Skeletal muscle satellite cell (primary cell): ENCODE measurements at regions not wholly inside any gene's neighbourhood (a gene's known extent, or its start where the extent isn't known, plus 50 kb on each side); places are given as distances from the start of the nearest gene placed in this dataset.

Experiments
- H3K27me3 ChIP-seq: 2 replicates; pipeline ENCODE4 v1.7.0; 2013; ENCODE audit warnings: low read length; ENCODE audit not compliant: control insufficient read depth, insufficient read depth
- H3K36me3 ChIP-seq: 2 replicates; pipeline ENCODE4 v1.7.0; 2013; ENCODE audit warnings: mild to moderate bottlenecking, control low read depth, low read length; ENCODE audit not compliant: insufficient read depth
- H3K4me1 ChIP-seq: 2 replicates; pipeline ENCODE4 v1.7.0; 2013; ENCODE audit warnings: low read length; ENCODE audit not compliant: control insufficient read depth, insufficient read depth
- H3K4me2 ChIP-seq: 2 replicates; pipeline ENCODE4 v1.7.0; 2013; ENCODE audit warnings: mild to moderate bottlenecking, low read length
- H3K4me3 ChIP-seq: 2 replicates; pipeline ENCODE4 v1.7.0; 2013; ENCODE audit warnings: low read length
- H3K9ac ChIP-seq: 2 replicates; pipeline ENCODE4 v1.7.0; 2013; ENCODE audit warnings: mild to moderate bottlenecking, low read depth, low read length, moderate library complexity
- H3K9me3 ChIP-seq: replicated peaks from 2 replicates; pipeline ENCODE4 v1.7.0; 2013; ENCODE audit warnings: mild to moderate bottlenecking, control low read depth, low read length

DNA sequence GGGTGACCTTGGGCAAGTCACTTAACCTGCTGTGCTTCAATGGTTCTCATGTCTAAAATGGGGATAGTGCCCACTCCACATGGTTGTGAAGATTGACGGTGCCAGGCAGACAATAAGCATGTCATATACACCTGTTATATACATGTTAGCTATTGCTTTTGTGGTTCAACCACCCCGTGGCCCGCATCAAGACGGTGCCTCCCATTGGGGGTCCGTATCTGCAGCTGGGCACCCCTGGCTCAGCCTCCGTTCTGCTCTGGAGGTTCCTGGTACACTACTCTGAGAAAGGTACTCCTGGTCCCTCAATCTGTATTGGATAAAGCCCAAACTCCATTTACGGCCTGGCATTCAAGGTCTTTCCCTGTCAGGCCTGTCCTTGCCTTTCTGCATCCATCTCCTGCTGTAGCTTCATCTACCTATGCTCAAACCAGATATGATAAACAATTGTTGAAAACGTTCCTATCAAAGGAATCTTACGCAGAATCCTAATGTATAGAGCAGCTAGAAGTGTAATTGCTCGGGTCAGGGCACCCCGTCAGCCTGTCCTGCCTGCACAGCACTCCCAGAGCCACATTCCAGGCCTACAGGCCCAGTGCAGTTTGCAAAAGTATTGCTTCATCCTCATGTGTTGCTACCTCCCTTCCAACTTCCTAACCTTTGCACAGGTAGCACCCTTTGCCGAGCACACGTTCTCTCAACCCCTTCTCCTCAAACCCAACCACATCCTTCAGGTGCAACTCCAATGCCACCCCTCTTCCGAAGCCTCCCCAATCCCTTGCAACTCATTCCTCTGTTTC, 194.9 kb downstream of the BCR start:
- Histone ChIP-seq H3K4me2 (no peak overlapping the region), H3K36me3 (no peaks in the 10 kb centered on the region), H3K9me3 (no peaks in the 10 kb centered on the region), H3K4me3 (no peak overlapping the region), H3K9ac (no peak overlapping the region), H3K27me3 (peaks cover 34% of the 10 kb centered on the region), H3K4me1 (no peaks in the 10 kb centered on the region)

- H3K9me3 ChIP-seq: no peaks in the 10 kb centered on the region
- no peak overlapping the region for H3K9ac ChIP-seq
- H3K4me3 ChIP-seq: no peak overlapping the region
- no peaks in the 10 kb centered on the region for H3K4me1 ChIP-seq
- no peaks in the 10 kb centered on the region for H3K36me3 ChIP-seq
- H3K27me3 ChIP-seq: peaks cover 48% of the 10 kb centered on the region
- no peak overlapping the region for H3K4me2 ChIP-seq
Observed at GRCh38 chr22:23373601-23374000, 193.3 kb downstream of the BCR start.

DNA sequence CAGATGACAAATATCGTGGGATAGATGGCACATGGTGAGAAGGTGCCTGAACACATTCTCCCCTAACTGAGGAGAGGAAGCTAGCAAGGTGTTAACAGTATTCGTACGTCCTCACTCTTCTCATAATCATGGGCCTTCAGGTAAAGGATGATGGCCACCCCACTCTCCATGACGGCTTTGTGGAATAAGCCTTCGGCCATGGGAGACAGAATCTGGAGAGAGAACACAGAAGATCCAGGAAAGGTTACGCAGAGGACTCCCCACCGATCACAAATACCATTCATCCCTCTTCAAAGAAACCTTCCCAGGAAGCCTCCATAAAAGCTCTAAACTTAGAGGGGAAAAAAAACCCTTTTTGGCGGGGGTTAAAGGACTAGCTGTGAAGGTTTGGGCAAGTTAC, 189.9 kb downstream of the BCR start:
- Histone ChIP-seq H3K36me3 (no peaks in the 10 kb centered on the region), H3K4me1 (no peaks in the 10 kb centered on the region), H3K9me3 (no peaks in the 10 kb centered on the region), H3K4me3 (no peak overlapping the region), H3K27me3 (peaks cover 74% of the 10 kb centered on the region), H3K9ac (no peak overlapping the region), H3K4me2 (no peak overlapping the region)

DNA sequence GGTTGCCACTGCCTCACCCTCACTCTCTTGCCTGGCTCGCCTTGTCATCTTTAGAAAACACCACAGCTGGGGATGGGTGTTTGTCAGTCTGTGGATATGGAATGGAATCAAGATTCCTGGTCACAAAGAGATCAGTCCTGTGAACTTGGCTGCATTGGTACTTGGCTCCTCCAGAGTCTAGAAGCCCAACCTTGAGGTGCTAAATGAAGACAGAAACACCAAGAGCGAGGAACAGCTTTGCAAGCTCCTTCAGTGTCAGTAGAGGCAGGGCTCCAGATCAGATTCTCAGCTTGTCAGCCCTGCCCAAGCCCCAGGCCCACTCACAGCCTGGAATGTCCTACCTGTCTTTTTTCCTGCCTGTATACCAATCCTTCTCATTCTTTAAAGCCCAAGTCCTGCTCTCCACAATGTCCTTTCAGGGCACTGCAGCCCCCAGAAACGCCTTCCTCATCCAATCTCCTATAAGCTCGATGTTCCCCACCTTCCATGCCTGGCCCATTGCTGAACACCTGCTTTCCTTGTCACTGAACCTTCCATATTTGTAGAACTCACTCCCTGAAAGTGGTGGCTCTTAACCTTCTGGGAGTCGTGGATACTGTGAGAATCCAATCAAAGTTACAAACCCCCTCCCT, 188.9 kb downstream of the BCR start:
- no peaks in the 10 kb centered on the region for H3K36me3 ChIP-seq
- H3K4me2 ChIP-seq: no peak overlapping the region

More for the DNA sequence above, 188.9 kb downstream of the BCR start:
- Histone ChIP-seq H3K9me3 (no peaks in the 10 kb centered on the region), H3K9ac (no peak overlapping the region), H3K27me3 (peaks cover 75% of the 10 kb centered on the region), H3K4me1 (no peaks in the 10 kb centered on the region), H3K4me3 (no peak overlapping the region)
